B cell (primary cell): ENCODE measurements at regions not wholly inside any gene's neighbourhood (a gene's known extent, or its start where the extent isn't known, plus 50 kb on each side); places are given as distances from the start of the nearest gene placed in this dataset.

Experiments used
- ATAC-seq: fragments of 200-7000 bp; cut with Tn5 transposase; one replicate; pipeline ENCODE4 v1.10.0; 2021; ENCODE audit warnings: low read depth, mild to moderate bottlenecking, moderate number of reproducible peaks, moderate library complexity
- CTCF ChIA-PET: fragments of 350-600 bp; sonication (Branson Sonifier 250); formaldehyde crosslinking; loops from one replicate; lab custom pipeline; 2021; ENCODE audit warnings: antibody characterized with exemption, inconsistent platforms; lab: Charles Lee
- POLR2A ChIA-PET: fragments of 350-600 bp; sonication (Branson Sonifier 250); formaldehyde crosslinking; loops from one replicate; lab custom pipeline; 2021; ENCODE audit warnings: antibody characterized with exemption; lab: Charles Lee
- DNase-seq: peaks from one replicate; pipeline ENCODE4 v3.0.0; 2013
- H2AFZ ChIP-seq: 2 replicates; pipeline ENCODE4 v1.6.1; 2012; ENCODE audit warnings: mild to moderate bottlenecking, low read depth, low read length; ENCODE audit not compliant: insufficient read depth, poor library complexity, severe bottlenecking
- H3K27ac ChIP-seq, 2 donors: 1 replicate in 1 of 2; 2 replicates in 1 of 2; pipeline ENCODE4 v1.5.1; 2012 to 2013; ENCODE audit warnings: low read length in 2 of 2, mild to moderate bottlenecking in 2 of 2, moderate library complexity in 1 of 2
- H3K27me3 ChIP-seq, 4 experiments: fragments of 200-600 bp in 1 of 4; sonication (generic) in 1 of 4; replicated peaks in 1 of 4; 1 replicate in 2 of 4; 2 replicates in 2 of 4; pipeline versions ENCODE4 v1.6.1 to v1.7.0; 2013 to 2016; ENCODE audit warnings: low read length in 3 of 4, mild to moderate bottlenecking in 2 of 4, mixed read lengths in 1 of 4, moderate library complexity in 1 of 4; ENCODE audit not compliant: insufficient read depth in 4 of 4, control insufficient read depth in 3 of 4; ENCODE audit errors: control extremely low read depth in 1 of 4
- H3K36me3 ChIP-seq, 2 experiments: replicated peaks in 1 of 2; 1 replicate in 1 of 2; 2 replicates in 1 of 2; pipeline versions ENCODE4 v1.6.1 to v1.7.1; 2013; ENCODE audit warnings: low read length in 1 of 2; ENCODE audit not compliant: insufficient read depth in 2 of 2, control insufficient read depth in 1 of 2; ENCODE audit errors: control extremely low read depth in 1 of 2, extremely low read depth in 1 of 2
- H3K4me1 ChIP-seq, 2 donors: fragments of 200-600 bp in 1 of 2; sonication (generic) in 1 of 2; 1 replicate in 1 of 2; 2 replicates in 1 of 2; pipeline versions ENCODE4 v1.5.1 to v1.6.1; 2013 to 2017; ENCODE audit warnings: low read length in 2 of 2; ENCODE audit not compliant: control insufficient read depth in 2 of 2, insufficient read depth in 2 of 2
- H3K4me2 ChIP-seq: replicated peaks from 2 replicates; pipeline ENCODE3; 2012; ENCODE audit warnings: mild to moderate bottlenecking, low read depth, low read length; ENCODE audit not compliant: poor library complexity, severe bottlenecking
- H3K4me3 ChIP-seq, 5 experiments: fragments of 200-600 bp in 1 of 5; sonication (generic) in 1 of 5; 1 replicate in 3 of 5; 2 replicates in 2 of 5; pipeline versions ENCODE4 v1.5.1 to v1.7.0; 2011 to 2016; ENCODE audit warnings: low read length in 4 of 5, mild to moderate bottlenecking in 4 of 5, low read depth in 2 of 5, control low read depth in 1 of 5, moderate library complexity in 1 of 5; ENCODE audit not compliant: insufficient read depth in 1 of 5; ENCODE audit errors: control extremely low read depth in 1 of 5, extremely low read depth in 1 of 5
- H3K79me2 ChIP-seq: fragments of 200-600 bp; sonication (generic); one replicate; pipeline ENCODE4 v1.6.0; 2016; ENCODE audit warnings: low read length; ENCODE audit not compliant: control insufficient read depth, insufficient read depth
- H3K9ac ChIP-seq: fragments of 200-600 bp; sonication (generic); 2 replicates; pipeline ENCODE4 v1.6.1; 2017; ENCODE audit warnings: mild to moderate bottlenecking, low read length, moderate library complexity
- H3K9me3 ChIP-seq, 3 donors: one replicate each; pipeline versions ENCODE4 v1.6.1 to v1.7.1; 2013; ENCODE audit warnings: low read length in 2 of 3; ENCODE audit not compliant: control insufficient read depth in 2 of 3, insufficient read depth in 1 of 3; ENCODE audit errors: control extremely low read depth in 1 of 3
- H4K20me1 ChIP-seq: 2 replicates; pipeline ENCODE4 v1.6.0; 2012; ENCODE audit warnings: mild to moderate bottlenecking, low read length; ENCODE audit not compliant: insufficient read depth, control insufficient read depth, poor library complexity, severe bottlenecking
- H3K27ac Mint-ChIP-seq: one replicate; pipeline ENCODE4 v1.8.0; 2021; ENCODE audit warnings: mixed read lengths
- H3K27me3 Mint-ChIP-seq: one replicate; pipeline ENCODE4 v1.8.0; 2021; ENCODE audit warnings: mixed read lengths
- H3K4me1 Mint-ChIP-seq: one replicate; pipeline ENCODE4 v1.8.0; 2021; ENCODE audit warnings: mixed read lengths
- H3K4me3 Mint-ChIP-seq: one replicate; pipeline ENCODE4 v1.8.0; 2021; ENCODE audit warnings: mixed read lengths
- H3K9me3 Mint-ChIP-seq: one replicate; pipeline ENCODE4 v1.8.0; 2022; ENCODE audit warnings: mixed read lengths; ENCODE audit not compliant: insufficient read depth
- CTCF ChIP-seq: fragments of 200-600 bp; IDR thresholded peaks from one replicate; pipeline ENCODE4 v1.8.0; 2022; ENCODE audit warnings: antibody characterized with exemption, mild to moderate bottlenecking
- EZH2 ChIP-seq: IDR thresholded peaks from 2 replicates; pipeline ENCODE4 v1.6.1; 2012; ENCODE audit warnings: borderline replicate concordance, low read depth, mild to moderate bottlenecking, moderate library complexity, low read length; ENCODE audit not compliant: insufficient read depth, poor library complexity, severe bottlenecking
- WGBS: methylation state at CpG from one replicate; pipeline ENCODE4 v1.1.5; 2013; ENCODE audit warnings: missing lambda C conversion rate; ENCODE audit not compliant: insufficient coverage; 5-methylcytosine and 5-hydroxymethylcytosine counted together
- intact Hi-C: fragments of 100-400 bp; cut with micrococcal nuclease; formaldehyde crosslinking; loops from one replicate; pipeline ENCODE4 v1.10.0; 2022

DNA sequence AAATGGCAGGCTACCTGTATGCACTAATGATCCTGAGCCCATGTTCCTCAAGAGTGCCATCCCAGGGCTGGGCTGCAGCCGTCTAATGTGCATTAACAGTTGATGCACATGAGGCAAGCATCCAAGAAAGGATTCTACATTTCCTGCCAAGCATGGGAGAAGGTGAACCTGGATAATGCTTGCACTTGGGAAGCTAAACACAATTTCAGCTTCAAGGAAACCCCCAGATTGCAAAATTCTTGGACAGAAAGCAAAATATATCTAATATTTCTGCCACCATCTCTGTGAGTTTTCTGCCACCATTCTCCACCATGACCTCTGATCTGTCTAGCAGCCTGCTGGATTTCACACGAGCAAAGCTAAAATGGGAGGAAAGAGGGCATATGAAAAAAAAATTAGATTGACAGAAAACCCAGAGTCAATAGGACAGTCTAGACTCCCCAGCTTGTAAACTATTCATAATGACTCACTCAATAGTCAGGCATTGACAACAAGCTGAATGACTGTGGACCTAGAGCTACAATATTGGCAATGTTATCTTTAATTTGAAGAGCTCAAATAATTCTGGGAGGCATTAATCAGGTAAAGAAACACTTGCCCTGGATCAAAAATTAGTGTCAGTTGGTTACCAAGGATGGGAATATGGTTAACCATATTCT is 91.9 kb upstream of the BCL2L14 start:
- no peak for DNase-seq
- intact Hi-C loops, result no loop called here
- Histone ChIP-seq H3K27ac (no peak overlapping the region), H4K20me1 (no peaks in the 10 kb centered on the region), H3K4me2 (no peak overlapping the region), H3K9me3 (no peaks in the 10 kb centered on the region), H3K27me3 (no peaks in the 10 kb centered on the region), H3K9ac (no peak overlapping the region), H2AFZ (no peak overlapping the region), H3K4me1 (peaks cover 0 to 5% of the 10 kb centered on the region in 2 donors), H3K4me3 (no peak overlapping the region), H3K36me3 (no peaks in the 10 kb centered on the region), H3K79me2 (no peaks in the 10 kb centered on the region)
- no peaks in the 10 kb centered on the region for H3K9me3 Mint-ChIP-seq
- ChIA-PET CTCF (interaction anchor here (0.6 to 1.1 kb wide), 2 partner anchors 397 to 1801 kb away, joined by 3 to 4 read pairs; no protein-coding TSS in a partner anchor), POLR2A (no interaction called here)
- no peak for ATAC-seq
- WGBS, result 100% methylated on average over 1 of the region's 2 CpGs
- H3K27ac Mint-ChIP-seq, result no peak overlapping the region
- H3K4me3 Mint-ChIP-seq, result no peak overlapping the region
- H3K27me3 Mint-ChIP-seq, result peaks cover 8% of the 10 kb centered on the region
- peaks cover 19% of the 10 kb centered on the region for H3K4me1 Mint-ChIP-seq
- TF ChIP-seq EZH2 (no peak), CTCF (no peak)

DNA sequence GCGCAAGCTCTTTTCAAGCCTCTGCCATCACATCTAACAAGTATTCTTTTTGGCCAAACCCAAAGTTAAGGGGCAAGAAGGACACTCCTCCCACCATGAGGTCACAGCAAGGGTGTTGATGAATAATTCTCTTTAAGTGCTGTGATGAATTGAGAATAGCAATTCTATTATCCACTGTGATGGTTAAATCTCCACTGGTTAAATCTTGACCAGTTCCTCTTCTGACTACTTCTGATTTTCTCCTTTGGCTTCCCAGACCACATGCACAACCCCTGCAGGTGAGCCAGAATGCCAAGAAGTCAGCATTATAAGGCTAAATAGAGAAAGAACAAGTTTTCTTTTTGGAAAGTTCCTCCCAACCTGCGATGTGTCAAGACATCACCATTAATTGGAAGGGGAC is 90.6 kb upstream of the BCL2L14 start:
- peaks cover 0 to 5% of the 10 kb centered on the region in 2 donors for H3K4me1 ChIP-seq
- H3K79me2 ChIP-seq, result no peaks in the 10 kb centered on the region
- no peaks in the 10 kb centered on the region for H4K20me1 ChIP-seq
- ATAC-seq (no peak), DNase-seq (no peak)
- no peaks in the 10 kb centered on the region for H3K36me3 ChIP-seq
- no peaks in the 10 kb centered on the region for H3K27me3 ChIP-seq
- no peak for TF ChIP-seq CTCF
- TF ChIP-seq EZH2, result no peak
- no peak overlapping the region for H3K9ac ChIP-seq
- intact Hi-C loops, result no loop called here
- Mint-ChIP-seq H3K4me1 (peaks cover 19% of the 10 kb centered on the region), H3K9me3 (no peaks in the 10 kb centered on the region), H3K4me3 (no peak overlapping the region), H3K27ac (no peak overlapping the region), H3K27me3 (no peaks in the 10 kb centered on the region)
- H3K9me3 ChIP-seq, result no peaks in the 10 kb centered on the region
- POLR2A ChIA-PET, result no interaction called here
- H3K4me2 ChIP-seq, result no peak overlapping the region
- H3K27ac ChIP-seq, result no peak overlapping the region
- H3K4me3 ChIP-seq, result no peak overlapping the region
- no CpG with 5 or more reads among the region's 2 CpGs for WGBS
- CTCF ChIA-PET, result no interaction called here
- H2AFZ ChIP-seq, result no peak overlapping the region
